ENCODE measurements at regions not wholly inside any gene's neighbourhood (a gene's known extent, or its start where the extent isn't known, plus 50 kb on each side); places are given as distances from the start of the nearest gene placed in this dataset.

DNA sequence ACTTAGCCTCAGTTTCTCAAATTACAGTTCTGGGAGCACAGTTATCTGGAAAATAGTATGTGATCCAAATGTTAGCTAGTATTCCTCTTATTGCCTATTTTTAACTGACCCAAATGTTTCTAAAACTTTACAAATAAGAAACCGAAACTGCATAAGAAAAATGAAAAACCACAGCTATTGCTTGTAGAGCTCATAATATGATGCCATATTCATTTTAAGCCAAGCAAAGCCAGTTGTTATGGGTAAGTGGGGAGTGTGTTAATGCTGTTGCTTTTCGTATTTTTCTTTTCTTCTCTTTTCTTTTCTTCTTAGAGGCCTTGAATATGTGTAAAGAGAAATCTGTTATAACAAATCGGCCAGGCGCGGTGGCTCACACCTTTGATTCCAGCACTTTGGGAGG lies 447.4 kb upstream of the TUSC1 start:
- TF ChIP-seq POLR2A (IDR thresholded peaks at IDR 0.05) = no peak
- TF ChIP-seq, protein P1, sequence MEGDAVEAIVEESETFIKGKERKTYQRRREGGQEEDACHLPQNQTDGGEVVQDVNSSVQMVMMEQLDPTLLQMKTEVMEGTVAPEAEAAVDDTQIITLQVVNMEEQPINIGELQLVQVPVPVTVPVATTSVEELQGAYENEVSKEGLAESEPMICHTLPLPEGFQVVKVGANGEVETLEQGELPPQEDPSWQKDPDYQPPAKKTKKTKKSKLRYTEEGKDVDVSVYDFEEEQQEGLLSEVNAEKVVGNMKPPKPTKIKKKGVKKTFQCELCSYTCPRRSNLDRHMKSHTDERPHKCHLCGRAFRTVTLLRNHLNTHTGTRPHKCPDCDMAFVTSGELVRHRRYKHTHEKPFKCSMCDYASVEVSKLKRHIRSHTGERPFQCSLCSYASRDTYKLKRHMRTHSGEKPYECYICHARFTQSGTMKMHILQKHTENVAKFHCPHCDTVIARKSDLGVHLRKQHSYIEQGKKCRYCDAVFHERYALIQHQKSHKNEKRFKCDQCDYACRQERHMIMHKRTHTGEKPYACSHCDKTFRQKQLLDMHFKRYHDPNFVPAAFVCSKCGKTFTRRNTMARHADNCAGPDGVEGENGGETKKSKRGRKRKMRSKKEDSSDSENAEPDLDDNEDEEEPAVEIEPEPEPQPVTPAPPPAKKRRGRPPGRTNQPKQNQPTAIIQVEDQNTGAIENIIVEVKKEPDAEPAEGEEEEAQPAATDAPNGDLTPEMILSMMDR (IDR thresholded peaks at IDR 0.05) = no peak
